Endothelial cell of umbilical vein (primary cell): ENCODE measurements at regions not wholly inside any gene's neighbourhood (a gene's known extent, or its start where the extent isn't known, plus 50 kb on each side); places are given as distances from the start of the nearest gene placed in this dataset.

Experiments used
- BruUV-seq: library from RNA; stranded (reverse); fragments of 400-500 nt; replicated peaks from 2 replicates; lab custom pipeline; 2021; lab: Mats Ljungman, UMichigan
- CTCF ChIA-PET: fragments of 300-600, 350-600 bp; sonication (Branson Sonifier 250); formaldehyde crosslinking; loops from one replicate; lab custom pipeline; 2021; ENCODE audit warnings: antibody characterized with exemption, inconsistent platforms; lab: Charles Lee
- POLR2A ChIA-PET: fragments of 300-600, 350-600 bp; sonication (Branson Sonifier 250); formaldehyde crosslinking; loops from one replicate; lab custom pipeline; 2021; ENCODE audit warnings: antibody characterized with exemption, inconsistent platforms; lab: Charles Lee
- DNase-seq: peaks from one replicate; pipeline ENCODE4 v3.0.0-alpha.2; 2011; ENCODE audit warnings: low read depth, low spot score
- FAIRE-seq: peaks from 2 replicates; lab custom pipeline; 2011; peaks lifted over from hg19 to GRCh38; lab: Jason Lieb, UNC
- H2AFZ ChIP-seq: 2 replicates; pipeline ENCODE4 v1.6.0; 2012; ENCODE audit warnings: low read depth, low read length, control low read depth, inconsistent platforms
- H3K27ac ChIP-seq: 2 replicates; pipeline ENCODE4 v1.5.1; 2011; ENCODE audit warnings: low read depth, mild to moderate bottlenecking, control low read depth, low read length, moderate library complexity; ENCODE audit not compliant: insufficient read depth
- H3K27me3 ChIP-seq, 2 experiments: 2 replicates each; pipeline versions ENCODE4 v1.6.0 to v1.6.1; 2011; ENCODE audit warnings: low read length in 2 of 2, mixed read lengths in 1 of 2; ENCODE audit not compliant: control insufficient read depth in 2 of 2, insufficient read depth in 2 of 2
- H3K36me3 ChIP-seq, 2 experiments: 2 replicates in 1 of 2; 3 replicates in 1 of 2; pipeline ENCODE4 v1.5.1; 2011; ENCODE audit warnings: low read length in 2 of 2, mild to moderate bottlenecking in 1 of 2, moderate library complexity in 1 of 2; ENCODE audit not compliant: control insufficient read depth in 2 of 2, insufficient read depth in 2 of 2; ENCODE audit errors: extremely low read depth in 1 of 2
- H3K4me1 ChIP-seq: 3 replicates; pipeline ENCODE4 v1.5.1; 2011; ENCODE audit warnings: mild to moderate bottlenecking, low read length; ENCODE audit not compliant: control insufficient read depth, insufficient read depth; ENCODE audit errors: extremely low read depth
- H3K4me2 ChIP-seq: 2 replicates; pipeline ENCODE4 v1.6.1; 2011; ENCODE audit warnings: low read length, control low read depth, mixed read lengths; ENCODE audit not compliant: insufficient read depth
- H3K4me3 ChIP-seq, 3 experiments: fragments of 200-600 bp in 1 of 3; sonication (generic), shearing (Covaris generic) in 1 of 3; replicated peaks in 1 of 3; 2 replicates each; pipeline ENCODE4 v1.5.1; 2011 to 2016; ENCODE audit warnings: control low read depth in 3 of 3, low read length in 3 of 3, mild to moderate bottlenecking in 2 of 3, inconsistent platforms in 1 of 3, low read depth in 1 of 3, moderate library complexity in 1 of 3; ENCODE audit not compliant: insufficient read depth in 1 of 3
- H3K79me2 ChIP-seq: 2 replicates; pipeline ENCODE4 v1.6.0; 2012; ENCODE audit warnings: low read length, inconsistent platforms; ENCODE audit not compliant: control insufficient read depth, insufficient read depth
- H3K9ac ChIP-seq: replicated peaks from 2 replicates; pipeline ENCODE3; 2011; ENCODE audit warnings: low read length, control low read depth; ENCODE audit not compliant: insufficient read depth; ENCODE audit errors: extremely low read depth
- H3K9me1 ChIP-seq: replicated peaks from 3 replicates; pipeline ENCODE4 v1.6.0; 2011; ENCODE audit warnings: mild to moderate bottlenecking, low read length; ENCODE audit not compliant: control insufficient read depth, insufficient read depth; ENCODE audit errors: extremely low read depth
- H3K9me3 ChIP-seq: replicated peaks from 2 replicates; pipeline ENCODE4 v1.5.1; 2012; ENCODE audit warnings: low read length, inconsistent platforms; ENCODE audit not compliant: control insufficient read depth, insufficient read depth
- H4K20me1 ChIP-seq: replicated peaks from 2 replicates; pipeline ENCODE3; 2011; ENCODE audit warnings: mild to moderate bottlenecking, low read length; ENCODE audit not compliant: control insufficient read depth, insufficient read depth; ENCODE audit errors: extremely low read depth
- CTCF ChIP-seq, 2 donors: IDR thresholded peaks; 1 replicate in 1 of 2; 2 replicates in 1 of 2; pipeline ENCODE4 v1.5.1; 2011; ENCODE audit warnings: low read length in 2 of 2, mild to moderate bottlenecking in 2 of 2, moderate library complexity in 2 of 2, control low read depth in 1 of 2, inconsistent platforms in 1 of 2, low read depth in 1 of 2; ENCODE audit not compliant: insufficient read depth in 1 of 2; ENCODE audit errors: extremely low read depth in 1 of 2
- EZH2 ChIP-seq: IDR thresholded peaks from 2 replicates; pipeline ENCODE4 v1.6.1; 2012; ENCODE audit warnings: borderline replicate concordance, low read depth, mild to moderate bottlenecking, moderate library complexity, low read length, inconsistent platforms; ENCODE audit not compliant: severe bottlenecking
- FOS ChIP-seq: IDR thresholded peaks from 2 replicates; pipeline ENCODE4 v1.6.1; 2011; ENCODE audit warnings: mild to moderate bottlenecking, low read length, moderate library complexity, borderline replicate concordance; ENCODE audit not compliant: insufficient read depth
- JUN ChIP-seq: IDR thresholded peaks from 2 replicates; pipeline ENCODE4 v1.6.1; 2011; ENCODE audit warnings: borderline replicate concordance, low read depth; ENCODE audit not compliant: insufficient read length, insufficient read depth
- MAX ChIP-seq: IDR thresholded peaks from 2 replicates; pipeline ENCODE4 v1.6.1; 2011; ENCODE audit not compliant: insufficient read depth, insufficient read length
- POLR2AphosphoS5 ChIP-seq: IDR thresholded peaks from 2 replicates; pipeline ENCODE4 v1.6.1; 2012; ENCODE audit warnings: low read depth, mild to moderate bottlenecking, control low read depth, low read length, moderate library complexity; ENCODE audit not compliant: insufficient read depth
- dilution Hi-C: fragments of 300-500 bp; cut with MboI; formaldehyde crosslinking; loops from one replicate; pipeline ENCODE4 v1.15.0; 2019; ENCODE audit warnings: low sequenced_read_pairs; ENCODE audit not compliant: extremely low pct_ligation_motif_present
- intact Hi-C: fragments of 100-400 bp; cut with micrococcal nuclease; formaldehyde crosslinking; loops from one replicate; pipeline ENCODE4 v1.10.0; 2022

- Histone ChIP-seq H3K9me1 (no peaks in the 10 kb centered on the region), H2AFZ (no peak overlapping the region), H3K4me1 (no peaks in the 10 kb centered on the region), H3K9me3 (no peaks in the 10 kb centered on the region), H3K36me3 (no peaks in the 10 kb centered on the region), H3K79me2 (no peaks in the 10 kb centered on the region), H3K4me2 (no peak overlapping the region), H3K9ac (no peak overlapping the region), H4K20me1 (no peaks in the 10 kb centered on the region), H3K27me3 (no peaks in the 10 kb centered on the region), H3K27ac (no peak overlapping the region), H3K4me3 (no peak overlapping the region)
- intact Hi-C loops, result no loop called here
- dilution Hi-C loops, result no loop called here
- DNase-seq, result no peak
- TF ChIP-seq POLR2AphosphoS5, result no peak
- TF ChIP-seq EZH2, result no peak
- TF ChIP-seq JUN, result no peak
- no peak for TF ChIP-seq CTCF (IDR thresholded peaks at IDR 0.05; ENCODE audit: extremely low read depth in 1 of 2, insufficient read depth in 1 of 2, low read depth in 1 of 2, low read length in 2 of 2)
- TF ChIP-seq MAX, result no peak
- TF ChIP-seq FOS, result no peak
- BruUV-seq, result no TSS peak
- ChIA-PET CTCF (no interaction called here), POLR2A (no interaction called here)
- no peak for FAIRE-seq
Observed at GRCh38 chr1:30535595-30536325, 187.6 kb downstream of the MATN1 start.
